ENCODE measurements at regions not wholly inside any gene's neighbourhood (a gene's known extent, or its start where the extent isn't known, plus 50 kb on each side); places are given as distances from the start of the nearest gene placed in this dataset.
A peak's percentile ranks its signal among the peaks of the same experiment; 100 is the strongest.

- no peak for DNase-seq
Measured at GRCh38 chr9:105861972-105862371, 167.6 kb downstream of the TMEM38B start.

GRCh38 chr9:105864248-105864898, 170.0 kb downstream of the TMEM38B start:
- DNase-seq = no peak

- DNase-seq = no peak
Measured at GRCh38 chr9:105865285-105865684, 170.9 kb downstream of the TMEM38B start.

- no peak for DNase-seq
Measured at GRCh38 chr9:105871540-105871939, 177.2 kb downstream of the TMEM38B start.

GRCh38 chr9:105873801-105874200, 179.5 kb downstream of the TMEM38B start:
- DNase-seq = no peak

- peak; percentile 77 for DNase-seq
Measured at GRCh38 chr9:105877721-105878120, 183.4 kb downstream of the TMEM38B start.

- no peak for DNase-seq
Measured at GRCh38 chr9:105879181-105879580, 184.8 kb downstream of the TMEM38B start.

GRCh38 chr9:105880517-105880916, 186.2 kb downstream of the TMEM38B start:
- DNase-seq = no peak

GRCh38 chr9:105881021-105881420, 186.7 kb downstream of the TMEM38B start:
- no peak for DNase-seq

- DNase-seq = no peak
Measured at GRCh38 chr9:105881654-105882349, 187.5 kb downstream of the TMEM38B start.

GRCh38 chr9:105883847-105884246, 189.5 kb downstream of the TMEM38B start:
- DNase-seq = no peak

- no peak for DNase-seq
Measured at GRCh38 chr9:105884416-105884815, 190.1 kb downstream of the TMEM38B start.

GRCh38 chr9:105886136-105886535, 191.8 kb downstream of the TMEM38B start:
- no peak for DNase-seq

- no peak for DNase-seq
Measured at GRCh38 chr9:105887679-105888078, 193.3 kb downstream of the TMEM38B start.

- DNase-seq = no peak
Measured at GRCh38 chr9:105890046-105890822, 195.9 kb downstream of the TMEM38B start.

GRCh38 chr9:105900123-105900522, 205.8 kb downstream of the TMEM38B start:
- DNase-seq = no peak

- DNase-seq = no peak
Measured at GRCh38 chr9:105901514-105902109, 207.3 kb downstream of the TMEM38B start.

GRCh38 chr9:105908069-105908468, 213.7 kb downstream of the TMEM38B start:
- DNase-seq = no peak

- DNase-seq = no peak
Measured at GRCh38 chr9:105911104-105911911, 217.0 kb downstream of the TMEM38B start.

- no peak for DNase-seq
Measured at GRCh38 chr9:105912157-105912862, 218.0 kb downstream of the TMEM38B start.

- no peak for DNase-seq
Measured at GRCh38 chr9:105912863-105913516, 218.6 kb downstream of the TMEM38B start.
